ENCODE measurements at regions not wholly inside any gene's neighbourhood (a gene's known extent, or its start where the extent isn't known, plus 50 kb on each side); places are given as distances from the start of the nearest gene placed in this dataset.

DNA sequence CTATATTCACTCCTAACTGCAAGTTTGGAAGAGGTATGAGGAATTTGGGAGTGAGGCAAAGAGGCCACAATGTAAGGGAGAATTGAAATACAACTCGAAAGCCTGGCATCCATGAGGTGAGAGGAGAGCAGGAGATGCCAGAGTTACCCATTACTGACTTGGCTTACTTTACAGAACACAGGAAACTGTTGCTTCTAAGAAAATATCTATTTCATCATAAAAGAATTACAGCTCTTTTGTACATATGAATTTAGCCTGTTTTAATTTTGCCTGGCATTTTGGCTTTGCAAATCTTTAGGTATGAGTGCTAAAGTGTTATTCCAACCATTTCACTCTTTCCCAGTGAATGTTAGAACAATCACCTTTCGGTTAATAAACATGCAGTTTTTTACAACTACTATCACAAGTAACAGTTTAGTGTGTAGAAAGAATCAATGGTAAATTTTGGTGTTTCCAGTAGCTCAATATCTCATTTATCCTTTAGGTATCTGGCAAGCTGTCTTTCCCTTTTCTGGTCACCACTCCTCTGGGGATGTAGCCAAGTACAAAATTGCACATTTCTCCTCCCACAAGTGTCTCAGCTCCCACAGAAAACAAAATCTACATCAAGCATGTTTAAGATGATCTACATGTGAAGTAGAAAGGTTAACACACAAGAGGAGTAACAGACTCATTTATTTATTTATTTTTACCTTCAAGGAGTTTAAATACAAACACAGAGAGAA, 196.6 kb upstream of the DCN start:
- Histone ChIP-seq H3K9ac (ENCODE audit: low read depth, low read length) (no peak overlapping the region), H3K4me3 (ENCODE audit: low read length) (no peak overlapping the region), H3K36me3 (ENCODE audit: insufficient read depth, low read depth, low read length) (no peaks in the 10 kb centered on the region), H3K9me3 (ENCODE audit: insufficient read depth, low read depth, low read length) (no peaks in the 10 kb centered on the region), H3K4me1 (ENCODE audit: insufficient read depth, low read length) (peaks cover 23% of the 10 kb centered on the region), H3K27ac (ENCODE audit: low read length) (no peak overlapping the region), H3K27me3 (ENCODE audit: insufficient read depth, low read length) (no peaks in the 10 kb centered on the region)

GRCh38 chr12:91377436-91377835, 194.8 kb upstream of the DCN start:
- Histone ChIP-seq H3K9ac (ENCODE audit: low read depth, low read length) (no peak overlapping the region), H3K4me3 (ENCODE audit: low read length) (no peak overlapping the region), H3K4me1 (ENCODE audit: insufficient read depth, low read length) (peaks cover 23% of the 10 kb centered on the region), H3K27me3 (ENCODE audit: insufficient read depth, low read length) (no peaks in the 10 kb centered on the region), H3K36me3 (ENCODE audit: insufficient read depth, low read depth, low read length) (no peaks in the 10 kb centered on the region), H3K27ac (ENCODE audit: low read length) (no peak overlapping the region), H3K9me3 (ENCODE audit: insufficient read depth, low read depth, low read length) (no peaks in the 10 kb centered on the region)

GRCh38 chr12:91373086-91373485, 190.5 kb upstream of the DCN start:
- Histone ChIP-seq H3K9me3 (ENCODE audit: insufficient read depth, low read depth, low read length) (no peaks in the 10 kb centered on the region), H3K27me3 (ENCODE audit: insufficient read depth, low read length) (no peaks in the 10 kb centered on the region), H3K9ac (ENCODE audit: low read depth, low read length) (no peak overlapping the region), H3K4me3 (ENCODE audit: low read length) (no peak overlapping the region), H3K27ac (ENCODE audit: low read length) (no peak overlapping the region), H3K36me3 (ENCODE audit: insufficient read depth, low read depth, low read length) (no peaks in the 10 kb centered on the region), H3K4me1 (ENCODE audit: insufficient read depth, low read length) (peaks cover 21% of the 10 kb centered on the region)

- Histone ChIP-seq H3K9me3 (ENCODE audit: insufficient read depth, low read depth, low read length) (no peaks in the 10 kb centered on the region), H3K4me1 (ENCODE audit: insufficient read depth, low read length) (peaks cover 12% of the 10 kb centered on the region), H3K27me3 (ENCODE audit: insufficient read depth, low read length) (no peaks in the 10 kb centered on the region), H3K27ac (ENCODE audit: low read length) (no peak overlapping the region), H3K4me3 (ENCODE audit: low read length) (no peak overlapping the region), H3K36me3 (ENCODE audit: insufficient read depth, low read depth, low read length) (no peaks in the 10 kb centered on the region), H3K9ac (ENCODE audit: low read depth, low read length) (peak overlapping the region; percentile 8; the same call in 1 of the 2 replicates)
Measured at GRCh38 chr12:91370086-91370868, 187.7 kb upstream of the DCN start.

DNA sequence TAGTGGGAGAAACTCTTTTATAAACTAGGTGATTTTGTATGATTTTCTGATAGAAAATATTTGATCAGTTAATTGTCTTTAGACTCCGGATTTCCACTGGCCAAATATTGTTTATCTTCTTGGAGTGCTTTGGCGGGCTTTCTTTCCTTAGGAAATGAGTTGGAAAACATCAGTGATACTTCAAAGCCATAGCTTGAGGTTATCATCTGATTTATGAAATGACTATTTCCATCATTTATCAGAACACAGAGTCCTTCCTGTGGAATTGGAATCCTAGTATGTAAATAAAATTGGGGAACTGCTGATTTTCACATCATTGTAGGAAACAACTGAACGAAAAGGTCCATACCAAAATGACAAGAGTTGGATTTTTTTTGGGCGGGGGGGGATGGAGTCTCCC, 186.0 kb upstream of the DCN start:
- H3K4me3 ChIP-seq (ENCODE audit: low read length): no peak overlapping the region
- H3K9me3 ChIP-seq (ENCODE audit: insufficient read depth, low read depth, low read length): no peaks in the 10 kb centered on the region
- H3K36me3 ChIP-seq (ENCODE audit: insufficient read depth, low read depth, low read length): no peaks in the 10 kb centered on the region
- H3K27ac ChIP-seq (ENCODE audit: low read length): no peak overlapping the region
- no peaks in the 10 kb centered on the region for H3K27me3 ChIP-seq (ENCODE audit: insufficient read depth, low read length)
- no peak overlapping the region for H3K9ac ChIP-seq (ENCODE audit: low read depth, low read length)
- peaks cover 12% of the 10 kb centered on the region for H3K4me1 ChIP-seq (ENCODE audit: insufficient read depth, low read length)

GRCh38 chr12:91367234-91367849, 184.7 kb upstream of the DCN start:
- Histone ChIP-seq H3K27me3 (ENCODE audit: insufficient read depth, low read length) (no peaks in the 10 kb centered on the region), H3K4me1 (ENCODE audit: insufficient read depth, low read length) (peaks cover 12% of the 10 kb centered on the region), H3K9me3 (ENCODE audit: insufficient read depth, low read depth, low read length) (no peaks in the 10 kb centered on the region), H3K9ac (ENCODE audit: low read depth, low read length) (no peak overlapping the region), H3K36me3 (ENCODE audit: insufficient read depth, low read depth, low read length) (no peaks in the 10 kb centered on the region), H3K4me3 (ENCODE audit: low read length) (no peak overlapping the region), H3K27ac (ENCODE audit: low read length) (no peak overlapping the region)

GRCh38 chr12:91364471-91365184, 182.0 kb upstream of the DCN start:
- H3K9me3 ChIP-seq (ENCODE audit: insufficient read depth, low read depth, low read length): no peaks in the 10 kb centered on the region
- H3K36me3 ChIP-seq (ENCODE audit: insufficient read depth, low read depth, low read length): no peaks in the 10 kb centered on the region
- H3K27me3 ChIP-seq (ENCODE audit: insufficient read depth, low read length): no peaks in the 10 kb centered on the region
- peaks cover under 1% of the 10 kb centered on the region; the same call in 1 of the 2 replicates for H3K4me1 ChIP-seq (ENCODE audit: insufficient read depth, low read length)
- no peak overlapping the region for H3K4me3 ChIP-seq (ENCODE audit: low read length)
- no peak overlapping the region for H3K9ac ChIP-seq (ENCODE audit: low read depth, low read length)
- no peak overlapping the region for H3K27ac ChIP-seq (ENCODE audit: low read length)

DNA sequence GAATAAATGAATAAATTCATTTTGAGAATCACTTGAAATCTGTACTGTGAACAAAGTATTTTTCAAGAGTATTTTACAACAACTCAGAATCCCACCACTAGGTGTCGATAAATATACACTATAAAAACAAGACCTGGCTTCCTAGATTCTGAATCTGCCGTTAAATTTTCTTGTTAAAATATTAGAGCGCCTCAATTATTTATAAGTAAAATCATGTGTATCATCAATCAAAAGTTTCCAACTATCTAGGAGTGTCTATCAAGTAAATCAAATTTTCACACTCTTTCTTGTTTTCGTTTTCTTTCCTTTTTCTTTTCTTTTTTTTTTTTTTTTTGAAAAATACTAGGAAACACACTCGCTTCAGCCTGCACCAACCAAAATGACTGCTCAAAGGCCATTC, 179.2 kb upstream of the DCN start:
- no peaks in the 10 kb centered on the region for H3K36me3 ChIP-seq (ENCODE audit: insufficient read depth, low read depth, low read length)
- no peaks in the 10 kb centered on the region for H3K4me1 ChIP-seq (ENCODE audit: insufficient read depth, low read length)
- H3K9me3 ChIP-seq (ENCODE audit: insufficient read depth, low read depth, low read length): no peaks in the 10 kb centered on the region
- no peak overlapping the region for H3K9ac ChIP-seq (ENCODE audit: low read depth, low read length)
- no peak overlapping the region for H3K4me3 ChIP-seq (ENCODE audit: low read length)
- H3K27ac ChIP-seq (ENCODE audit: low read length): no peak overlapping the region
- no peaks in the 10 kb centered on the region for H3K27me3 ChIP-seq (ENCODE audit: insufficient read depth, low read length)

DNA sequence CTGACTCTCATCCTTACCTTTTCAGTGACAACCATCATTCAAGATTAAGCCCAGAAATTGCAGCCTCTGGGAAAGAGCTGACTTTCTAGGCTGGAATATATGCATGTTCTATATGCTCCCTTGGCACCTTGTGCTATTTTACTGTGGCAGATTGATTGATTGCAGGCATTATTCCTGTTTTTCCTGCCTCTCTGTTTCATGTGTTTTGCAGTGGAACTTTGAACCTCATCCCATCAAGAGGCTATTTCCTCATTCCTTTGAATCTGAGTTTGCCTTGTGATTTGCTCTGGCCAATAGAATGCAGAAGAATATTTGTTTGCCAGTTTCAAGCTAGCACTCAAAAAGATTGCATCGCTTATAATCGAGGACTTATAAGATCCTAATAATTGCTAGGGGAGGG, 174.8 kb upstream of the DCN start:
- H3K4me3 ChIP-seq (ENCODE audit: low read length): no peak overlapping the region
- no peaks in the 10 kb centered on the region for H3K36me3 ChIP-seq (ENCODE audit: insufficient read depth, low read depth, low read length)
- no peak overlapping the region for H3K27ac ChIP-seq (ENCODE audit: low read length)
- H3K4me1 ChIP-seq (ENCODE audit: insufficient read depth, low read length): no peaks in the 10 kb centered on the region
- H3K9me3 ChIP-seq (ENCODE audit: insufficient read depth, low read depth, low read length): no peaks in the 10 kb centered on the region
- H3K9ac ChIP-seq (ENCODE audit: low read depth, low read length): no peak overlapping the region
- H3K27me3 ChIP-seq (ENCODE audit: insufficient read depth, low read length): no peaks in the 10 kb centered on the region

GRCh38 chr12:91356405-91356804, 173.8 kb upstream of the DCN start:
- Histone ChIP-seq H3K4me3 (ENCODE audit: low read length) (no peak overlapping the region), H3K36me3 (ENCODE audit: insufficient read depth, low read depth, low read length) (no peaks in the 10 kb centered on the region), H3K27ac (ENCODE audit: low read length) (no peak overlapping the region), H3K27me3 (ENCODE audit: insufficient read depth, low read length) (no peaks in the 10 kb centered on the region), H3K9ac (ENCODE audit: low read depth, low read length) (no peak overlapping the region), H3K4me1 (ENCODE audit: insufficient read depth, low read length) (no peaks in the 10 kb centered on the region), H3K9me3 (ENCODE audit: insufficient read depth, low read depth, low read length) (no peaks in the 10 kb centered on the region; the same call in 1 of the 2 replicates)

GRCh38 chr12:91355150-91356006, 172.8 kb upstream of the DCN start:
- no peak overlapping the region for H3K9ac ChIP-seq (ENCODE audit: low read depth, low read length)
- no peaks in the 10 kb centered on the region for H3K36me3 ChIP-seq (ENCODE audit: insufficient read depth, low read depth, low read length)
- no peak overlapping the region for H3K4me3 ChIP-seq (ENCODE audit: low read length)
- H3K27me3 ChIP-seq (ENCODE audit: insufficient read depth, low read length): no peaks in the 10 kb centered on the region
- no peaks in the 10 kb centered on the region; the same call in 1 of the 2 replicates for H3K9me3 ChIP-seq (ENCODE audit: insufficient read depth, low read depth, low read length)
- no peak overlapping the region for H3K27ac ChIP-seq (ENCODE audit: low read length)
- no peaks in the 10 kb centered on the region for H3K4me1 ChIP-seq (ENCODE audit: insufficient read depth, low read length)

Measured in iPS-20b (cell line).